PC-3 (cell line): ENCODE measurements at regions not wholly inside any gene's neighbourhood (a gene's known extent, or its start where the extent isn't known, plus 50 kb on each side); places are given as distances from the start of the nearest gene placed in this dataset.
A peak's percentile ranks its signal among the peaks of the same experiment; 100 is the strongest.

Experiments used
- ATAC-seq: fragments of 200-7000 bp; cut with Tn5 transposase; 2 replicates; pipeline ENCODE4 v1.9.1; 2020; ENCODE audit warnings: mild to moderate bottlenecking, moderate library complexity
- BruUV-seq: library from RNA; stranded (reverse); fragments of 400-500 nt; replicated peaks from 2 replicates; lab custom pipeline; 2021; lab: Mats Ljungman, UMichigan
- CTCF ChIA-PET: fragments of 300-600 bp; sonication (Branson Sonifier 250); formaldehyde crosslinking; loops from one replicate; lab custom pipeline; 2022; ENCODE audit warnings: antibody characterized with exemption; lab: Charles Lee
- POLR2A ChIA-PET: fragments of 300-600 bp; sonication (Branson Sonifier 250); formaldehyde crosslinking; loops from one replicate; lab custom pipeline; 2022; ENCODE audit warnings: antibody characterized with exemption; ENCODE audit not compliant: unreplicated experiment; lab: Charles Lee
- DNase-seq: peaks from one replicate; pipeline ENCODE4 v3.0.0-alpha.2; 2015
- H2AFZ ChIP-seq: fragments of 300-600 bp; sonication (generic); 2 replicates; pipeline ENCODE4 v1.6.0; 2016; ENCODE audit warnings: antibody characterized with exemption, low read length
- H3F3A ChIP-seq: fragments of 300-600 bp; sonication (generic); one replicate; pipeline ENCODE4 v1.6.0; 2017; ENCODE audit warnings: antibody characterized with exemption, low read length, control low read depth, mild to moderate bottlenecking; ENCODE audit not compliant: unreplicated experiment
- H3K27ac ChIP-seq: fragments of 300-600 bp; sonication (generic); 2 replicates; pipeline ENCODE4 v1.5.1; 2016; ENCODE audit warnings: mild to moderate bottlenecking, low read length
- H3K27me3 ChIP-seq: fragments of 300-600 bp; sonication (generic); 2 replicates; pipeline ENCODE4 v1.6.1; 2016; ENCODE audit warnings: low read length, mixed read lengths
- H3K36me3 ChIP-seq: fragments of 300-600 bp; sonication (generic); 2 replicates; pipeline ENCODE4 v1.6.1; 2016; ENCODE audit warnings: low read depth, mixed run types, low read length, mixed read lengths
- H3K4me1 ChIP-seq: fragments of 300-600 bp; sonication (generic); 2 replicates; pipeline ENCODE4 v1.5.1; 2016; ENCODE audit warnings: low read length; ENCODE audit not compliant: insufficient read depth
- H3K4me2 ChIP-seq: fragments of 300-600 bp; sonication (generic); 2 replicates; pipeline ENCODE4 v1.6.0; 2016; ENCODE audit warnings: low read length
- H3K4me3 ChIP-seq: fragments of 300-600 bp; sonication (generic); 2 replicates; pipeline ENCODE4 v1.5.1; 2016; ENCODE audit warnings: mild to moderate bottlenecking, low read length, mixed read lengths
- H3K79me2 ChIP-seq: fragments of 300-600 bp; sonication (generic); 2 replicates; pipeline ENCODE4 v1.6.1; 2017; ENCODE audit warnings: low read length, mixed read lengths
- H3K9ac ChIP-seq: fragments of 300-600 bp; sonication (generic); 2 replicates; pipeline ENCODE4 v1.6.0; 2016; ENCODE audit warnings: mild to moderate bottlenecking, low read length
- H3K9me2 ChIP-seq: fragments of 300-600 bp; sonication (generic); replicated peaks from 2 replicates; pipeline ENCODE4 v1.6.1; 2016; ENCODE audit warnings: mixed run types, low read length, mixed read lengths
- H3K9me3 ChIP-seq: fragments of 300-600 bp; sonication (generic); 2 replicates; pipeline ENCODE4 v1.6.1; 2016; ENCODE audit warnings: low read length, mixed read lengths
- H4K20me1 ChIP-seq: fragments of 300-600 bp; sonication (generic); 2 replicates; pipeline ENCODE4 v1.6.1; 2016; ENCODE audit warnings: low read length, mixed read lengths
- EZH2 ChIP-seq: fragments of 300-600 bp; sonication (generic); IDR thresholded peaks from one replicate; pipeline ENCODE4 v1.6.1; 2017; ENCODE audit warnings: antibody characterized with exemption, mild to moderate bottlenecking, low read length; ENCODE audit not compliant: unreplicated experiment
- EZH2phosphoT487 ChIP-seq: fragments of 300-600 bp; sonication (generic); IDR thresholded peaks from 2 replicates; pipeline ENCODE4 v1.6.1; 2018; ENCODE audit warnings: mild to moderate bottlenecking, antibody characterized with exemption, low read length, borderline replicate concordance
- intact Hi-C: fragments of 100-400 bp; cut with micrococcal nuclease; formaldehyde crosslinking; loops from 2 replicates; pipeline ENCODE4 v1.9.0; 2023
- TF ChIP-seq, protein P1 (sequence below): fragments of 300-600 bp; sonication (generic); conservative IDR thresholded peaks from 2 replicates; pipeline ENCODE4 v1.5.1; 2017; ENCODE audit warnings: antibody characterized with exemption, low read depth, mild to moderate bottlenecking, low read length

DNA sequence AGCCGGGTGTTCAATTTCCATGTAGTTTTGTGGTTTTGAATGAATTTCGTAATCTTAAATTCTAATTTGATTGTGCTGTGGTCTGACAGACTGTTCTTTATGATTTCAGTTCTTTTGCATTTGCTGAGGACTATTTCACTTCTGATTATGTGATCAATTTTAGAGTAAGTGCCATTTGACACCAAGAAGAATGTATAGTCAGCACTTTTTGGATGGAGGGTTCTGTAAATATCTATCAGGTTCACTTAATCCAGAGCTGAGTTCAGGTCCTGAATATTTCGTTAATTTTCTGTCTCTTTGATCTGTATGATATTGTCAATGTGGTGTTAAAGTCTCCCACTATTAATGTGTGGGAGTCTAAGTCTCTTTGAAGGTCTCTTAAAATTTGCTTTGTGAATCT is 944.9 kb downstream of the TLE4 start:
- no peak for DNase-seq
- no peaks in the 10 kb centered on the region for H3K27me3 ChIP-seq
- BruUV-seq: no TSS peak

DNA sequence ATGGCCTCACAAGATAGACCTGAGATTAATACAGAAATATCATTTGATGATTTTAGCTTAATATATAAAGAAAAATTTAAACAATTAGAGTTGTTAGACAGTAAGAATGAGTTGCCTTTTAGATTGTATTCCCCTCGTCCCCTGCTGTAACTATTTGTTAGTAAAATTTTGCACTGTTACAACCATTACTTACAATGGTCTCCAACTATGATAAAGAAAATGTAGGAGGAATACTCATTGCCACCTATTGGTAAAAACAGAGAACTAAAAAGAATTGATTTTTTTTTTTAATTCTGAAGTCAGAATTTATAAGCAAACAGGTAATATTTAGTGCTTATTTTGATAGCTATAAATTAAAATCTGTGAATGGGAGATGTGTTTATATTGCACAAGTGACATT is 937.6 kb downstream of the TLE4 start:
- Histone ChIP-seq H3F3A (no peaks in the 10 kb centered on the region), H3K9me2 (no peaks in the 10 kb centered on the region), H3K27me3 (no peaks in the 10 kb centered on the region), H3K9me3 (no peaks in the 10 kb centered on the region), H4K20me1 (no peaks in the 10 kb centered on the region), H3K4me3 (no peak overlapping the region), H3K27ac (no peak overlapping the region), H3K79me2 (no peaks in the 10 kb centered on the region), H3K4me2 (no peak overlapping the region), H3K4me1 (no peaks in the 10 kb centered on the region), H2AFZ (no peak overlapping the region), H3K9ac (no peak overlapping the region), H3K36me3 (no peaks in the 10 kb centered on the region)
- no TSS peak for BruUV-seq
- intact Hi-C loops: no loop called here
- ChIA-PET POLR2A (no interaction called here), CTCF (no interaction called here)
- ATAC-seq (no peak), DNase-seq (peak; percentile 3)
- TF ChIP-seq EZH2phosphoT487: no peak
- TF ChIP-seq, protein P1, sequence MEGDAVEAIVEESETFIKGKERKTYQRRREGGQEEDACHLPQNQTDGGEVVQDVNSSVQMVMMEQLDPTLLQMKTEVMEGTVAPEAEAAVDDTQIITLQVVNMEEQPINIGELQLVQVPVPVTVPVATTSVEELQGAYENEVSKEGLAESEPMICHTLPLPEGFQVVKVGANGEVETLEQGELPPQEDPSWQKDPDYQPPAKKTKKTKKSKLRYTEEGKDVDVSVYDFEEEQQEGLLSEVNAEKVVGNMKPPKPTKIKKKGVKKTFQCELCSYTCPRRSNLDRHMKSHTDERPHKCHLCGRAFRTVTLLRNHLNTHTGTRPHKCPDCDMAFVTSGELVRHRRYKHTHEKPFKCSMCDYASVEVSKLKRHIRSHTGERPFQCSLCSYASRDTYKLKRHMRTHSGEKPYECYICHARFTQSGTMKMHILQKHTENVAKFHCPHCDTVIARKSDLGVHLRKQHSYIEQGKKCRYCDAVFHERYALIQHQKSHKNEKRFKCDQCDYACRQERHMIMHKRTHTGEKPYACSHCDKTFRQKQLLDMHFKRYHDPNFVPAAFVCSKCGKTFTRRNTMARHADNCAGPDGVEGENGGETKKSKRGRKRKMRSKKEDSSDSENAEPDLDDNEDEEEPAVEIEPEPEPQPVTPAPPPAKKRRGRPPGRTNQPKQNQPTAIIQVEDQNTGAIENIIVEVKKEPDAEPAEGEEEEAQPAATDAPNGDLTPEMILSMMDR: peak; percentile 42

More for the DNA sequence above, 944.9 kb downstream of the TLE4 start:
- TF ChIP-seq EZH2phosphoT487 (no peak), EZH2 (no peak)
- TF ChIP-seq, protein P1: no peak
- no peaks in the 10 kb centered on the region for H3K9me2 ChIP-seq
- no peaks in the 10 kb centered on the region for H3K9me3 ChIP-seq
- no peaks in the 10 kb centered on the region for H3K36me3 ChIP-seq
- no peak overlapping the region for H3K9ac ChIP-seq
- no peak overlapping the region for H2AFZ ChIP-seq
- no peak for ATAC-seq
- POLR2A ChIA-PET: no interaction called here
- H3K27ac ChIP-seq: no peak overlapping the region
- no peaks in the 10 kb centered on the region for H3K4me1 ChIP-seq
- intact Hi-C loops: no loop called here
- no peaks in the 10 kb centered on the region for H3K79me2 ChIP-seq
- no peaks in the 10 kb centered on the region for H3F3A ChIP-seq
- no peak overlapping the region for H3K4me2 ChIP-seq
- no peak overlapping the region for H3K4me3 ChIP-seq
- CTCF ChIA-PET: no interaction called here
- H4K20me1 ChIP-seq: no peaks in the 10 kb centered on the region

DNA sequence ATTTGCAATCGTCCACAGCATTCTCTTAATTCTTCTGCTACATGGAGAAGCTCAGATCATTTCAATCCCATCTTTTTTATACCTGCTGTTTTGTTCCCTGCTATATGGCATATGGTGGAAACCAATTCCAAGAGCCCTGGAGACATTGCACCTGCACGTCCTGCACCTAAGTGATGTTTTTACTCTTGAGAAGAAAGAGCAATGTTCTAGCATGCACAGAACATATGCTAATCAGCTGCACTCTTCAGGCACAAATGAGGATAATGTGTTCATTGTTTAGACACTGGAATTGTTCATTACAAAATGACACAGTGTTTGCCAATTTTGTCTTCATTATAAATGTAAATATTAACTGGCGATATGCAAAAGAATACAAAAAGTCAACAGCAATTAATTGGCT is 935.8 kb downstream of the TLE4 start:
- H3K27ac ChIP-seq: no peak overlapping the region
- ATAC-seq (no peak), DNase-seq (no peak)
- CTCF ChIA-PET: no interaction called here
- no peaks in the 10 kb centered on the region for H3K9me2 ChIP-seq
- no peak overlapping the region for H2AFZ ChIP-seq
- TF ChIP-seq EZH2phosphoT487: no peak
- TF ChIP-seq, protein P1: no peak
- TF ChIP-seq EZH2: no peak
- H3K79me2 ChIP-seq: no peaks in the 10 kb centered on the region
- no peaks in the 10 kb centered on the region for H4K20me1 ChIP-seq
- no peak overlapping the region for H3K9ac ChIP-seq
- intact Hi-C loops: no loop called here
- BruUV-seq: no TSS peak
- H3K36me3 ChIP-seq: no peaks in the 10 kb centered on the region
- no peak overlapping the region for H3K4me3 ChIP-seq
- H3K27me3 ChIP-seq: no peaks in the 10 kb centered on the region
- H3F3A ChIP-seq: no peaks in the 10 kb centered on the region
- no peaks in the 10 kb centered on the region for H3K9me3 ChIP-seq
- no peak overlapping the region for H3K4me2 ChIP-seq
- no peaks in the 10 kb centered on the region for H3K4me1 ChIP-seq
- POLR2A ChIA-PET: no interaction called here
